A549 (cell line): ENCODE measurements at regions not wholly inside any gene's neighbourhood (a gene's known extent, or its start where the extent isn't known, plus 50 kb on each side); places are given as distances from the start of the nearest gene placed in this dataset.

ENCODE experiments used
- CHD2 ChIP-seq: fragments of 150-350 bp; IDR thresholded peaks from 2 replicates; pipeline ENCODE4 v1.6.1; 2014; ENCODE audit warnings: low read length; ENCODE audit not compliant: partially characterized antibody
- CTCF ChIP-seq: fragments of >200 bp; sonication (Bioruptor Twin); formaldehyde crosslinking; IDR thresholded peaks from 3 replicates; pipeline ENCODE4 v1.5.1; 2016
- EP300 ChIP-seq, 2 experiments: fragments of >200 bp; sonication (Bioruptor Twin); formaldehyde crosslinking; IDR thresholded peaks; 2 replicates in 1 of 2; 3 replicates in 1 of 2; pipeline ENCODE4 v1.6.1; 2016 to 2017
- KDM1A ChIP-seq: fragments of 200-600 bp; sonication (generic); IDR thresholded peaks from 2 replicates; pipeline ENCODE4 v1.6.1; 2016; ENCODE audit warnings: low read depth, mild to moderate bottlenecking
- POLR2A ChIP-seq: IDR thresholded peaks from 2 replicates; pipeline ENCODE4 v1.6.1; 2012; ENCODE audit warnings: mild to moderate bottlenecking, low read length

GRCh38 chr5:74552101-74552500, 88.4 kb downstream of the ENC1 start:
- no peak for TF ChIP-seq CTCF
- TF ChIP-seq CHD2, result no peak
- TF ChIP-seq KDM1A, result no peak
- no peak for TF ChIP-seq POLR2A
- TF ChIP-seq EP300 (IDR thresholded peaks at IDR 0.05), result no peak
